CD4-positive, alpha-beta T cell treated with Interleukin-17A for 4 hours (primary cell): ENCODE measurements at regions not wholly inside any gene's neighbourhood (a gene's known extent, or its start where the extent isn't known, plus 50 kb on each side); places are given as distances from the start of the nearest gene placed in this dataset.
"Not testable (repeated sequence)": the region's sequence is repeated elsewhere in the genome, so short reads cannot be mapped to it uniquely, and the experiment has no call there.

Source experiments
- DNase-seq: peaks from one replicate; pipeline ENCODE4 v3.0.0-alpha.2; 2020; ENCODE audit warnings: mixed read lengths

DNA sequence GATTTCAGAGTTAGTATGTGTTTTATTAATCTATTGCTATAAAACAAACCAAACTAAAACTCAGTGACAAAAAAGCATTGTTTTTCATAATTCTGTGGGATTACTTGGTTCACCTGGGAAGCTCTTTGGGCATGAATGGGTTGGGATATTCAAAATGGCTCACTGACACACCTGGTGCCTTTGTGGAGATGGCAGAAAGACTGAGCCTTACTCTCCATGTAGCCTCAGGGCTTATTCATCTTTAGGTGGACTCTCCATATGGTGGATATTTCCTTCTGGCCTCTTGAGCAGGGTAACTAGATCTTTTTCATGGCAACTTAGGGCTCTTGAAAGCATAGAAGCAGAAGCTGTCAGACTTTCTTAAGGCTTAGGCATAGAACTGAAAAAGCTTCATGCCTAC, 1102.8 kb upstream of the SEL1L start:
- DNase-seq: no peak

GRCh38 chr14:82641050-82641540, 1107.4 kb upstream of the SEL1L start:
- no peak for DNase-seq

- peak; percentile 20 for DNase-seq
Measured at GRCh38 chr14:82642425-82642824, 1108.8 kb upstream of the SEL1L start.

GRCh38 chr14:82647088-82647810, 1113.6 kb upstream of the SEL1L start:
- no peak for DNase-seq

GRCh38 chr14:82655770-82656169, 1122.1 kb upstream of the SEL1L start:
- DNase-seq: no peak

GRCh38 chr14:82657186-82657675, 1123.6 kb upstream of the SEL1L start:
- no peak for DNase-seq

GRCh38 chr14:82661258-82661657, 1127.6 kb upstream of the SEL1L start:
- DNase-seq: no peak

DNA sequence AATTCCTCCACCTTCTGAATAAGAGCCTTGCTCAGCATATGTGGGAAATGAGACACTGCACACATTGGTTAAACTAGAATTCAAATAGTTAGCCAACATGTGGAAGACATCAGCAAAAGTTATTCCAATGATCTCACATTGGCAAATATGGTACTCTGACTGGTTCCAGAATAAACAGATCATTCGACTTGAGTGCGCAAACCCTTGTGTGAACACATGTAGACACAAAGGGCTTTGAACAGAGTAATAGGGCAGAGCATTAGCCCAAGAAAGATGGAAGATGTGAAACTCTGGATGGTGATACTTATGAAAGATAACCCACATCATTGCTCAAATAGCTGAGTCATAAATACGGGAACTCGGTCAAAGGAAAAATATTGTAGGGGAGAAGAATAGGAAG, 1133.4 kb upstream of the SEL1L start:
- DNase-seq: no peak

- no peak for DNase-seq
Measured at GRCh38 chr14:82667501-82667900, 1133.8 kb upstream of the SEL1L start.

- DNase-seq: no peak
Measured at GRCh38 chr14:82676403-82676802, 1142.8 kb upstream of the SEL1L start.

DNA sequence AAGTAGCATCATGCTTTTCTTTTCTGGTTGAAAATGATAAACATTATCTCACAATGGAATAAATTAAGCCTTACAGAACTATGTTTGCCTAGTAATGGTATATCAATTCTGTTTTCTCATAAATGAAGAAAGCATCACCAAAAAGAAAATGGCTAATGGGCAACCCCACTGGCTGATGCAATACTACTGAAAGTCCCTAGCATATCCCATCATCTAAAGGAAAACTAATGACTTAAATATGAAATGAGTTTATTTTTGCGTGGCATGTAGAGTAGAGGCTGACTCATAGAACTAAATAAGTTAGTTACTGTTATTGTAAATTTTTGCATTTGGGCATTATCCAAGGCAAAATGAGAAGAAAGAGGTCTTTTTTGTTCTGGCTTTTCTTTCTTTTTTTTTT, 1156.3 kb upstream of the SEL1L start:
- DNase-seq: no peak

GRCh38 chr14:82691191-82691590, 1157.5 kb upstream of the SEL1L start:
- not testable (repeated sequence) for DNase-seq

DNA sequence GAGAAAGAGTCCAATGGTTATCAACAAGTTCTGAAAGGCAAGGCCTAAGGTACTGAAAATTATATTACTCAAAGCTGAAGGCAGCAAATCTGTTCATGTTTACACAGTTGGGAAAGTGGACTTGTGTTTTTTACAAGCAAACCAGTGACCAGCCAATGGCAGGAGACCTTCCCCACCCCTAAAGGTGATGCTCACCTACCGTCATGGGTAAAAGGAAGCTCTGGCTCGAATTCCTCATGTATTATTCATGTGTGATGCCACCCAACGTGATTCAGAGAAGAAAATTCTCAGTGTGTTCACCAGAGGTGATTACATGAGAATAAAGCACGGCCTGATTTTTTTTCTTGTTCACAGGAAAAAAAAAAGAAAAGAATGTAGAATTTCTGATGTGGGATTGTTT, 1161.2 kb upstream of the SEL1L start:
- DNase-seq: no peak

DNA sequence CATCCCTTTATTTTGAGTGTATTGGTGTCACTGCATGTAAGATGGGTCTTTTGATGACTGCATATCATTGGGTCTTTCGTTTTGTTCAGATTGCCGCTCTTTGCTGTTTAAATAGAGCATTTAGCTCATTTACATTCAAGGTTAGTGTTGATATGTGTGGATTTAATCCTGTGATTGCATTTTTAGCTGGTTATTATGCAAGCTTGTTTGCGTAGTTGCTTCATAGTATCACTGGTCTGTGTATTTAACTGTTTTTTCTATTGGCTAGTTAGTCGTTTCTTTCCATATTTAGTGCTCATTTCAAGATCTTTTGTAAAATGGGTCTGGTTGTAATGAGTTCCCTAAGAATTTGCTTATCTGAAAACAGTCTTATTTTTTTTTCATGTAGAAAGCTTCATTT, 1170.6 kb upstream of the SEL1L start:
- DNase-seq: no peak

DNA sequence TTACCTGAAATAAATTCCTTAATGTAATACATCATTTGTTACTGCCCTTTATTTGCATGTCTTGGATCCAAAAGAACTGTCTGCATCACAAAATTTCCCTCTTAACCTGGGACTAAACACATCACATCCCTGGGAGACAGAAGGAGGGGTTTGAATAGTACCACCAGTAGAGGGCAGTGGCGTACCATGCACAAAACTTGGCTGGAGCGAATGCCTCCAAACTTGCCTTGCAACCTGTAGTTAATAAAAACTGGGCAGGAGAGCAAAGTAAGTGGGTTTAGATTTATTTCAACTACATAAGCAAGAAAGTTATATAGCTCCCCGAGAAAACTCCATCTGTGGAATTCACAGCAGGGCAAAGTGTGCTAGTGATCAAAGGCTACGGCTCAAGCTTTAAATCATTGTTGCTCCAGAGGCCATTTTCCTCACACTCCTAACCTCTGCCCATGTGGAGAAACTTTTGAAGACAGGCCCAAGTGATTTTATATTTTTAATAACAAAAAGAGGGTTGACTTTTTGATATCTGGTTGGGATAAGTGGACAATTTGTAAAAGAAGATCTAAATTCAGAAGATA, 1176.7 kb upstream of the SEL1L start:
- peak; percentile 2 for DNase-seq

DNA sequence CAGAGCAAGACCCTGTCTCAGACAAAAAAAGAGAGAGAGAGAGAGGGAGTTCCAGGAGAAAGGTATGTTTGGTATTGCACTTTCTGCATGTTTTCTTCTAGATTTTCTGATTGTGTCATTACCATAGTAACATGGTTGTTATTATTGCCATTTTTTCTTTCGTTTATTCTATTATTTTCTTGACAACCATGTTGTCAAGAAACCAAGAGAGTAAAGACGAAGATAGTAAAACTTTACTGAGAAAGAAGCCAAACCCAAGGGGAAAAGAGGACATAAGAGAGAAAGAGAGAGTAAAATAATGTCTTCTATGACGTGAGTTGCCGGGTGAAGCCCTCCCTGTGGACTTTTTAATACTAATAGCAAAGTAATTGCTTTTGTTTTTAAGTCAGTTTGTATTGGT, 1186.0 kb upstream of the SEL1L start:
- DNase-seq: no peak

GRCh38 chr14:82720431-82720830, 1186.8 kb upstream of the SEL1L start:
- DNase-seq: no peak

DNA sequence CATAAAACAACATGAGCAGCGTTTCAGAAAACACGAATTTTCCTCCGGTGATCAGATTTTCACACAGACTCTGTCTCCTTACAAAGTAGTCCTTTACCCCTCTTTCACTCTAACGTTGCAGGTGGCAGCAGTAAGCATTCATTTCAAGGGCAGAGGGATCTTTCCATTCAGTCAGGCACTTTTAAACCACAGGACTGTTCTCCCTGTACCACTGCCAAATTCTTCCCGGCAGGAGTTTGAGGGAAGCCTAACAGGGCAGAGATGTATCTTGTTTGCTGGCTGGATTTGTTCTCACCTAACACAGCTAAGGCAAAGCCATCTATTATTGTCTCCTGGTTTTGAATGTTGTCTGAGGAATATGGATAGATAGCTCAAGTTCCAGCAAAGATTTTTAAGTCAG, 1187.3 kb upstream of the SEL1L start:
- DNase-seq: no peak

- no peak for DNase-seq
Measured at GRCh38 chr14:82724316-82724715, 1190.7 kb upstream of the SEL1L start.

DNA sequence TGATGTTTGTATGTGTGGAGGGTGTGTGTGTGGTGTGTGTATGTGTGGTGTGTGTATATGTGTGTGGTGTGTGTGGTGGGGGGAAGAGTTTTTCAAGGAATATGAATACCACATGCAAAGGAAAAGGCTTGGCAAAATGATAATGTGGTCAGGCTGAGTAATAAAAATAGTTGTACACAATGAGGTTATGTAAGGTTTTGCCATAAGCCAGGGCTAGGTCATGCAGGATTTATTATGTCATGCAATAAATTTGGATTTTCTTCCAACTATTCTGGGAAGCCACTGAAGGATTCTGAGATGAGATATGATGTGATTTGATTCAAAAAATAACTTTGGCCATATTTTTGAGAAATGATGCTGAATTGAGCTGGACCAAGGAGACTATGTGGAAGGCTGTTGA, 1191.6 kb upstream of the SEL1L start:
- DNase-seq: no peak

GRCh38 chr14:82731526-82731925, 1197.9 kb upstream of the SEL1L start:
- DNase-seq: no peak

DNA sequence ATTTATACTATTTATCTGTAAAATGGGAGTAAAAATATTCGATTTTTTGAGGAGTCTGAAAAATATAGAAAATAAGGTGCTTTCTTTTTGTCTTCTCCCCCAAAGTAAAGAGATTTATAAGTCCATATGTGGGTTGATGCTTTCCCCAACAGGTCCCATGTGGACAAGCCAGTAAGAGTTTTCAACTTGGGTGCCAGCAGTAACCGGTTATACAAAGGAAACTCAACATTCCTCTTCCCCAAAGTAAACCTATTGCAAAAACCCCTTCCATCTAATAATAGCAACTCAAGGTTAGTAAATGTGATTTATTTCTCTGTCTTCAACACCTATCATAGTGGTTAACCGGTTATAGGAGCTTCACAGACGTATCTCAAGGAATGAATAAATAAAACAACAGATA, 1206.9 kb upstream of the SEL1L start:
- DNase-seq: no peak

DNA sequence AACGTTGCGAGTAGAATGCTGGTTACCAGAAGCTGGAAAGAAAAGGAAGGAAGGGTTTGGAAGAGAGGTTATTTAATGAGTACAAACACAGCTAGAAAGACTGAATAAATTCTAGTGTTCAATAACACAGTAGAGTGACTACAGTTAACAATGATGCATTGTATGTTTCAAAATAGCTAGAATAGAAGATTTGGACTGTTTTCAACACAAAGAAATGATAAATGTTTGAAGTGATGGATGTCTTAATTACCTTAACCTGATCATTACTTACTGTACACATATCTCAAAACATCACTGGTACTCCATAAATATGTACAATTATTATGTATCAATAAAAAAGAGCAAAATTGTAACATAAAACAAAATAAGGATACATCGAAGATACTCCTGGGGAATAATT, 1221.8 kb upstream of the SEL1L start:
- DNase-seq: no peak

- no peak for DNase-seq
Measured at GRCh38 chr14:82755923-82756322, 1222.3 kb upstream of the SEL1L start.

DNA sequence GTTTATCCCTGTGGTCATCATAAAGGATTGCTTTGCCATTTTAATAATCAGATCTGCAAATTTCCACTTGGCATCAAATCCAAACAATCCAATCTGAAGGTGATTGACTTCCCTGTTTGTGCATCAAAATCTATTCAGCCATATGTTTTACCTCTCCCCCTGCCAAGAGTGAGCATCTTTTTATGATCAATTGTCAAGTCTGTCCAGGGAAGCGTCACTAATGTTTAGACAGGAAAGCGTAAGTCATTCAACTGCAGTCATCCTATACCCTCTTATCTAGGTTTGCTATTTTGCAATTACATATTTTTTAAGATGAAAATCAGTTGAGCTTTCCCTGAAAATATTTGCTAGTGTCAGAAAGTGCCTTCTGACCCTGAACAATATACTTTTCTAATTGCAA, 1224.1 kb upstream of the SEL1L start:
- no peak for DNase-seq
